ENCODE measurements at regions not wholly inside any gene's neighbourhood (a gene's known extent, or its start where the extent isn't known, plus 50 kb on each side); places are given as distances from the start of the nearest gene placed in this dataset.

DNA sequence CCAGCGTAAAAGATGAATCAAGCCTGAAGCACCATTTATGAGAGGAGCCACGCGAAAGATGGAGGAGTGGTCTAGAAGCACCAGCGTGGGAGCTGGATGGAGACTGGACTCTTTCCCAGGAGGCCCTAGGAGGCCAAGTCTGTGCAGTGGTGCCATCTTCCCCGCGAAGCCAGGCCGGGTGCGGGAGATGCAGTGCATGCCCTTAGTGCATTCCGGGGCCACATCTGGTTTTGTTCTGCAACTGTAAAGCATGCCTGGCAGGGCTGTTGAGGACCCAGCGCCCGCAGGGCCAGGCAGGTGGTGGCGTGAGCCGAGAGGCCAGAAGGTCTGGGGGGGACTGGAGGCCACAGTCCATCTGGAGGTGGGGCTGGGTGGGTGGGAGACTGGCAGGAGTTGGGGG lies 78.6 kb upstream of the ADRA2C start:
- ATAC-seq = no peak
- TF ChIP-seq ZFP3 (CRISPR knock-in tag; IDR thresholded peaks at IDR 0.05) = no peak

DNA sequence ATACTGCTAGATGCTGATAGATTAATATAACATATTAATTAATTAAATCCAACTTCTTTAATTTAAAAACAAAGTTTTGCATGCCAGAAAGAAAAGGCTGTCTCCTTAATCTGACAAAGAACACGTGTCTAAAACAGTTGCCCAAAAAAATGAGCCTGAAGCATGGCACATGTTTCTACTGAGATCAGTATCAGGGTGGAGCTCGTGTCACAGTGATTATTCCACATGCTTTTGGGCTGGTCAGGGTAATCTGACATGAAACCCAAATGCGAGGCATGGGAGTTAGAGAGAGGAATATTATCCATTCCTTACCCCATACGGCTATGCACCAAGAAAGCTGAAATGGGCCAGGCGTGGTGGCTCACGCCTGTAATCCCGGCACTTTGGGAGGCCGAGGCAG lies 79.4 kb upstream of the ADRA2C start:
- TF ChIP-seq SNAI2 (CRISPR knock-in tag; IDR thresholded peaks at IDR 0.05) (no peak), TCF4 (CRISPR knock-in tag; IDR thresholded peaks at IDR 0.05; ENCODE audit: borderline replicate concordance) (peak; percentile 46; the same call in 1 of the 2 replicates), ZC3H10 (CRISPR knock-in tag; IDR thresholded peaks at IDR 0.05) (no peak), ZNF565 (CRISPR knock-in tag; conservative IDR thresholded peaks at IDR 0.05; ENCODE audit: low read depth) (no peak)
- TF ChIP-seq, protein P1, sequence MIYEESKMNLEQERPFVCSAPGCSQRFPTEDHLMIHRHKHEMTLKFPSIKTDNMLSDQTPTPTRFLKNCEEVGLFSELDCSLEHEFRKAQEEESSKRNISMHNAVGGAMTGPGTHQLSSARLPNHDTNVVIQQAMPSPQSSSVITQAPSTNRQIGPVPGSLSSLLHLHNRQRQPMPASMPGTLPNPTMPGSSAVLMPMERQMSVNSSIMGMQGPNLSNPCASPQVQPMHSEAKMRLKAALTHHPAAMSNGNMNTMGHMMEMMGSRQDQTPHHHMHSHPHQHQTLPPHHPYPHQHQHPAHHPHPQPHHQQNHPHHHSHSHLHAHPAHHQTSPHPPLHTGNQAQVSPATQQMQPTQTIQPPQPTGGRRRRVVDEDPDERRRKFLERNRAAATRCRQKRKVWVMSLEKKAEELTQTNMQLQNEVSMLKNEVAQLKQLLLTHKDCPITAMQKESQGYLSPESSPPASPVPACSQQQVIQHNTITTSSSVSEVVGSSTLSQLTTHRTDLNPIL (CRISPR knock-in tag; IDR thresholded peaks at IDR 0.05; ENCODE audit: low read depth) = no peak
- TF ChIP-seq, protein P2, sequence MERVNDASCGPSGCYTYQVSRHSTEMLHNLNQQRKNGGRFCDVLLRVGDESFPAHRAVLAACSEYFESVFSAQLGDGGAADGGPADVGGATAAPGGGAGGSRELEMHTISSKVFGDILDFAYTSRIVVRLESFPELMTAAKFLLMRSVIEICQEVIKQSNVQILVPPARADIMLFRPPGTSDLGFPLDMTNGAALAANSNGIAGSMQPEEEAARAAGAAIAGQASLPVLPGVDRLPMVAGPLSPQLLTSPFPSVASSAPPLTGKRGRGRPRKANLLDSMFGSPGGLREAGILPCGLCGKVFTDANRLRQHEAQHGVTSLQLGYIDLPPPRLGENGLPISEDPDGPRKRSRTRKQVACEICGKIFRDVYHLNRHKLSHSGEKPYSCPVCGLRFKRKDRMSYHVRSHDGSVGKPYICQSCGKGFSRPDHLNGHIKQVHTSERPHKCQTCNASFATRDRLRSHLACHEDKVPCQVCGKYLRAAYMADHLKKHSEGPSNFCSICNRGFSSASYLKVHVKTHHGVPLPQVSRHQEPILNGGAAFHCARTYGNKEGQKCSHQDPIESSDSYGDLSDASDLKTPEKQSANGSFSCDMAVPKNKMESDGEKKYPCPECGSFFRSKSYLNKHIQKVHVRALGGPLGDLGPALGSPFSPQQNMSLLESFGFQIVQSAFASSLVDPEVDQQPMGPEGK (CRISPR knock-in tag; IDR thresholded peaks at IDR 0.05; ENCODE audit: borderline replicate concordance) = no peak
- ATAC-seq = no peak

DNA sequence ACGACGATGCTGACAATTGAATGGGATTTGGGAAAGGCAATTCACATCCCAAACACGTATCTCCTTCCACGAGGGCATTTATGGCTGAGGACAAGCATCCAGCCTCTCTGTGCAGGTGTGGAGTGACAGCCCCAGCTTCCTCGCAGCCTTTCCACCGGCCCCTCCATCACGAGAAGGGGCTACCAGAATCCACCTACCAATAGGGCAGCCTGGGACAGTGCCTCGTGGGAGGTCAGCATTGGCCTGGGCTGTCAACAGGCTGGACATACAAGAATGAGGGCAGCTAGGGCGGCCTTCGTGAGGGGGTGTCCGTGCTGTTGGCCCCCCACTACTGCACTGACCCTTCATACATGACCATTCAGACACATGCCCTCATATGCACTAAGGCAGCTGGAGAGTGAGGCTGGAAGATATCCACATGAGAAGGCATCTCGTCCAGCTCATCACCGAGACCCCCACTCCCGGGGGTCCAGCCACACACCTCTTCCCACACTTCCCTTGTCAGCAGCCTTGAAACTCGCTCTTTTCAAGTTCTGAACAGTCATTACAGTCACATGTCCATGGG lies 81.0 kb upstream of the ADRA2C start:
- no peak for ATAC-seq
- TF ChIP-seq, protein P3, sequence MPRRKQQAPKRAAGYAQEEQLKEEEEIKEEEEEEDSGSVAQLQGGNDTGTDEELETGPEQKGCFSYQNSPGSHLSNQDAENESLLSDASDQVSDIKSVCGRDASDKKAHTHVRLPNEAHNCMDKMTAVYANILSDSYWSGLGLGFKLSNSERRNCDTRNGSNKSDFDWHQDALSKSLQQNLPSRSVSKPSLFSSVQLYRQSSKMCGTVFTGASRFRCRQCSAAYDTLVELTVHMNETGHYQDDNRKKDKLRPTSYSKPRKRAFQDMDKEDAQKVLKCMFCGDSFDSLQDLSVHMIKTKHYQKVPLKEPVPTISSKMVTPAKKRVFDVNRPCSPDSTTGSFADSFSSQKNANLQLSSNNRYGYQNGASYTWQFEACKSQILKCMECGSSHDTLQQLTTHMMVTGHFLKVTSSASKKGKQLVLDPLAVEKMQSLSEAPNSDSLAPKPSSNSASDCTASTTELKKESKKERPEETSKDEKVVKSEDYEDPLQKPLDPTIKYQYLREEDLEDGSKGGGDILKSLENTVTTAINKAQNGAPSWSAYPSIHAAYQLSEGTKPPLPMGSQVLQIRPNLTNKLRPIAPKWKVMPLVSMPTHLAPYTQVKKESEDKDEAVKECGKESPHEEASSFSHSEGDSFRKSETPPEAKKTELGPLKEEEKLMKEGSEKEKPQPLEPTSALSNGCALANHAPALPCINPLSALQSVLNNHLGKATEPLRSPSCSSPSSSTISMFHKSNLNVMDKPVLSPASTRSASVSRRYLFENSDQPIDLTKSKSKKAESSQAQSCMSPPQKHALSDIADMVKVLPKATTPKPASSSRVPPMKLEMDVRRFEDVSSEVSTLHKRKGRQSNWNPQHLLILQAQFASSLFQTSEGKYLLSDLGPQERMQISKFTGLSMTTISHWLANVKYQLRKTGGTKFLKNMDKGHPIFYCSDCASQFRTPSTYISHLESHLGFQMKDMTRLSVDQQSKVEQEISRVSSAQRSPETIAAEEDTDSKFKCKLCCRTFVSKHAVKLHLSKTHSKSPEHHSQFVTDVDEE (CRISPR knock-in tag; IDR thresholded peaks at IDR 0.05) = no peak
- TF ChIP-seq GLIS3 (CRISPR knock-in tag; IDR thresholded peaks at IDR 0.05) = no peak
- TF ChIP-seq, protein P2 (CRISPR knock-in tag; IDR thresholded peaks at IDR 0.05; ENCODE audit: borderline replicate concordance) = no peak
- TF ChIP-seq OSR1 (CRISPR knock-in tag; IDR thresholded peaks at IDR 0.05) = no peak
- TF ChIP-seq BACH2 (CRISPR knock-in tag; IDR thresholded peaks at IDR 0.05; ENCODE audit: borderline replicate concordance) = no peak
- TF ChIP-seq ZNF565 (CRISPR knock-in tag; conservative IDR thresholded peaks at IDR 0.05; ENCODE audit: low read depth) = no peak
- TF ChIP-seq SNAI2 (CRISPR knock-in tag; IDR thresholded peaks at IDR 0.05) = no peak
- no peak for TF ChIP-seq ZFP3 (CRISPR knock-in tag; IDR thresholded peaks at IDR 0.05)
- no peak for TF ChIP-seq TCF4 (CRISPR knock-in tag; IDR thresholded peaks at IDR 0.05; ENCODE audit: borderline replicate concordance)
- no peak for TF ChIP-seq ESRRG (CRISPR knock-in tag; IDR thresholded peaks at IDR 0.05)
- TF ChIP-seq RARB (CRISPR knock-in tag; IDR thresholded peaks at IDR 0.05) = no peak
- TF ChIP-seq ZFP30 (CRISPR knock-in tag; IDR thresholded peaks at IDR 0.05) = no peak
- TF ChIP-seq CSDC2 (CRISPR knock-in tag; IDR thresholded peaks at IDR 0.05) = no peak
- no peak for TF ChIP-seq PPARA (CRISPR knock-in tag; IDR thresholded peaks at IDR 0.05; ENCODE audit: borderline replicate concordance)
- TF ChIP-seq, protein P4, sequence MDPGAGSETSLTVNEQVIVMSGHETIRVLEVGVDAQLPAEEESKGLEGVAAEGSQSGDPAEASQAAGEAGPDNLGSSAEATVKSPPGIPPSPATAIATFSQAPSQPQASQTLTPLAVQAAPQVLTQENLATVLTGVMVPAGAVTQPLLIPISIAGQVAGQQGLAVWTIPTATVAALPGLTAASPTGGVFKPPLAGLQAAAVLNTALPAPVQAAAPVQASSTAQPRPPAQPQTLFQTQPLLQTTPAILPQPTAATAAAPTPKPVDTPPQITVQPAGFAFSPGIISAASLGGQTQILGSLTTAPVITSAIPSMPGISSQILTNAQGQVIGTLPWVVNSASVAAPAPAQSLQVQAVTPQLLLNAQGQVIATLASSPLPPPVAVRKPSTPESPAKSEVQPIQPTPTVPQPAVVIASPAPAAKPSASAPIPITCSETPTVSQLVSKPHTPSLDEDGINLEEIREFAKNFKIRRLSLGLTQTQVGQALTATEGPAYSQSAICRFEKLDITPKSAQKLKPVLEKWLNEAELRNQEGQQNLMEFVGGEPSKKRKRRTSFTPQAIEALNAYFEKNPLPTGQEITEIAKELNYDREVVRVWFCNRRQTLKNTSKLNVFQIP (CRISPR knock-in tag; IDR thresholded peaks at IDR 0.05; ENCODE audit: borderline replicate concordance, low read depth) = no peak
- TF ChIP-seq, protein P5, sequence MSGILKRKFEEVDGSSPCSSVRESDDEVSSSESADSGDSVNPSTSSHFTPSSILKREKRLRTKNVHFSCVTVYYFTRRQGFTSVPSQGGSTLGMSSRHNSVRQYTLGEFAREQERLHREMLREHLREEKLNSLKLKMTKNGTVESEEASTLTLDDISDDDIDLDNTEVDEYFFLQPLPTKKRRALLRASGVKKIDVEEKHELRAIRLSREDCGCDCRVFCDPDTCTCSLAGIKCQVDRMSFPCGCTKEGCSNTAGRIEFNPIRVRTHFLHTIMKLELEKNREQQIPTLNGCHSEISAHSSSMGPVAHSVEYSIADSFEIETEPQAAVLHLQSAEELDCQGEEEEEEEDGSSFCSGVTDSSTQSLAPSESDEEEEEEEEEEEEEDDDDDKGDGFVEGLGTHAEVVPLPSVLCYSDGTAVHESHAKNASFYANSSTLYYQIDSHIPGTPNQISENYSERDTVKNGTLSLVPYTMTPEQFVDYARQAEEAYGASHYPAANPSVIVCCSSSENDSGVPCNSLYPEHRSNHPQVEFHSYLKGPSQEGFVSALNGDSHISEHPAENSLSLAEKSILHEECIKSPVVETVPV (CRISPR knock-in tag; IDR thresholded peaks at IDR 0.05) = no peak
- no peak for TF ChIP-seq TOX (CRISPR knock-in tag; IDR thresholded peaks at IDR 0.05; ENCODE audit: borderline replicate concordance)
